Amygdala (tissue), 56 donors: ENCODE measurements at regions not wholly inside any gene's neighbourhood (a gene's known extent, or its start where the extent isn't known, plus 50 kb on each side); places are given as distances from the start of the nearest gene placed in this dataset.
A peak's percentile ranks its signal among the peaks of the same experiment; 100 is the strongest.
"Not testable (repeated sequence)": the region's sequence is repeated elsewhere in the genome, so short reads cannot be mapped to it uniquely, and the experiment has no call there.

Experiments
- DNase-seq, 56 donors: peaks; one replicate each; lab custom pipeline; 2025; lab: John Stamatoyannopoulos, UW

GRCh38 chr6:88390998-88391397, 224.9 kb upstream of the CNR1 start:
- DNase-seq = not testable (repeated sequence)

- no peak for DNase-seq
Measured at GRCh38 chr6:88388589-88388988, 222.4 kb upstream of the CNR1 start.

- no peak for DNase-seq
Measured at GRCh38 chr6:88386167-88386566, 220.0 kb upstream of the CNR1 start.

- DNase-seq = no peak
Measured at GRCh38 chr6:88383183-88383582, 217.0 kb upstream of the CNR1 start.

- no peak for DNase-seq
Measured at GRCh38 chr6:88381289-88381642, 215.1 kb upstream of the CNR1 start.

- DNase-seq = peak in 11 of 56 donors; percentile 2 to 40 (median 12)
Measured at GRCh38 chr6:88380618-88381288, 214.6 kb upstream of the CNR1 start.

- DNase-seq = peak in 33 of 56 donors; percentile 4 to 72 (median 23)
Measured at GRCh38 chr6:88380083-88380482, 213.9 kb upstream of the CNR1 start.

- DNase-seq = peak in 11 of 56 donors; percentile 0 to 54 (median 7)
Measured at GRCh38 chr6:88378639-88379038, 212.5 kb upstream of the CNR1 start.

GRCh38 chr6:88377976-88378568, 211.9 kb upstream of the CNR1 start:
- DNase-seq = no peak

- no peak for DNase-seq
Measured at GRCh38 chr6:88376768-88377387, 210.7 kb upstream of the CNR1 start.

- no peak for DNase-seq
Measured at GRCh38 chr6:88376197-88376596, 210.1 kb upstream of the CNR1 start.

- DNase-seq = no peak
Measured at GRCh38 chr6:88374553-88374952, 208.4 kb upstream of the CNR1 start.

- DNase-seq = no peak
Measured at GRCh38 chr6:88371480-88371879, 205.3 kb upstream of the CNR1 start.

GRCh38 chr6:88370127-88370710, 204.1 kb upstream of the CNR1 start:
- DNase-seq = no peak

- no peak for DNase-seq
Measured at GRCh38 chr6:88369262-88369661, 203.1 kb upstream of the CNR1 start.

- DNase-seq = no peak
Measured at GRCh38 chr6:88368071-88368787, 202.1 kb upstream of the CNR1 start.

- DNase-seq = no peak
Measured at GRCh38 chr6:88367248-88367647, 201.1 kb upstream of the CNR1 start.

- no peak for DNase-seq
Measured at GRCh38 chr6:88366672-88367071, 200.5 kb upstream of the CNR1 start.

- DNase-seq = no peak
Measured at GRCh38 chr6:88365656-88366055, 199.5 kb upstream of the CNR1 start.

GRCh38 chr6:88365230-88365629, 199.1 kb upstream of the CNR1 start:
- no peak for DNase-seq

- DNase-seq = no peak
Measured at GRCh38 chr6:88361754-88362153, 195.6 kb upstream of the CNR1 start.
